PC-9 (cell line): ENCODE measurements at regions not wholly inside any gene's neighbourhood (a gene's known extent, or its start where the extent isn't known, plus 50 kb on each side); places are given as distances from the start of the nearest gene placed in this dataset.

Experiments
- CTCF ChIP-seq: fragments of 200-600 bp; sonication (generic); conservative IDR thresholded peaks from 2 replicates; pipeline ENCODE4 v1.6.1; 2017; ENCODE audit warnings: mixed run types, antibody characterized with exemption, mild to moderate bottlenecking, moderate library complexity
- EZH2 ChIP-seq: fragments of 200-600 bp; sonication (generic); IDR thresholded peaks from 2 replicates; pipeline ENCODE4 v1.8.0; 2017; ENCODE audit warnings: antibody characterized with exemption, low read depth

- TF ChIP-seq CTCF (no peak), EZH2 (no peak)
Measured at GRCh38 chr15:93831641-93832040, 399.7 kb upstream of the MCTP2 start.
